Left cardiac atrium (tissue), 4 donors: ENCODE measurements at regions not wholly inside any gene's neighbourhood (a gene's known extent, or its start where the extent isn't known, plus 50 kb on each side); places are given as distances from the start of the nearest gene placed in this dataset.
"Not testable (repeated sequence)": the region's sequence is repeated elsewhere in the genome, so short reads cannot be mapped to it uniquely, and the experiment has no call there.

ENCODE experiments used
- ATAC-seq, 2 donors: fragments of 200-7000 bp; cut with Tn5 transposase; one replicate each; pipeline ENCODE4 v1.9.1; 2020; ENCODE audit warnings: mild to moderate bottlenecking in 2 of 2, moderate library complexity in 2 of 2
- DNase-seq: peaks from one replicate; pipeline ENCODE4 v3.0.0-alpha.2; 2020
- intact Hi-C, 2 donors: fragments of 100-400 bp; cut with DNase I; formaldehyde crosslinking; loops; one replicate each; pipeline versions ENCODE4 v1.14.1 to v1.15.1; 2022 to 2023
- donor health status: DM: no; HTN: yes; CAD: no.
- donor health status: DM: no; HTN: yes; CAD: no; lungs with severe emphysema.
- donor health status: DM: yes; HTN: yes; CAD: no.
- donor health status: Dilated cardiomyopathy.

DNA sequence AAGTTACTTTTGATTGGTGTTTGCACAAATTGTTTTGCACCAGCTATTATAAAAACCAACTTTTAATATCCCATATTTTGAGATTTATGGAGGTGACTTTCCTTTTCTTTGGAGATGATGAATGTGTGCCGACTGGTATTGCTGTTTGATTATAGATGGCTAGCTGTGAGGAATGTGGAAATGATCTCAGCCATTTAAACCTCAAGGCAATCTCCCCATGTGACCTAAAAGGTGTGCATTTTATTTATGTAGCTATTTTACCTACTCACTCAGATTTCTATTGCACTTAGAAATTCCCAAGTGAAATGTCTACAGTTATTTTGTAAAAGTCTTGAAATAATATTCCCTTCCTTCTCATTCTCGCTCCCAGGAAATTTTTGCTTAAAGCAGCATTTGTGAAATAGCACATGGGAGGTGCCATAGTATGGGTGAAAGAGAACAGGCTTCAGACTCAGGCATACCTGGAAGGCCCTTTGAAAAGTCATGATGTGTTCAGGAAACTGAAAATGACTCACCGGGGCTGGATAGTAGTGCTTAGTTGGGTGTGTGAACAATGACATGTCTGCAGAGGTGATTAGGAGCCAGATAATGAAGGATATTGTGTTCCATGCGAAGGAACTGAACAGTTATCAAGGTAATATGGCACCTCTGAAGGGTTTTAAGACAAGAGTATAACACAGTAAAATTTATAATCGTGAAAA, 247.6 kb downstream of the CBLL2 start:
- no peak for DNase-seq
- ATAC-seq, result no peak
- intact Hi-C loops, result no loop called here

DNA sequence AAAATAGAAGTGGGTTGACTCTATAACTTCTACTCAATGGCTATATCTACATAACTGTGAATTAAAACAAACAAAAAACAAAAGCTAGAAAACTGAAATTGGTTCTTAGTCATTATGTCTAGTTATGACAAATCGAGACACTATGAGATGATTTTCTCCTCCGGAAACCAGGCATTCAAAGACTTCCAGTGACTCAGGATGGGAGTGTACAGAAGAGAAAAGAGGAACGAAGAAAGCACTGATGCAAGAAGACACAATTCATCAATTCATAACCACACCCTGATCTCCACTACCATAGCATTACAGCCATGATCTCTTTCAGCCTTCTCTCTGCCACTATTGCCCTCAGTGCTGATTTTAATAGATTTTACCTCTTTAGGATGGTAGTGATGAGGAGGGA, 253.6 kb downstream of the CBLL2 start:
- no peak for ATAC-seq
- DNase-seq, result no peak
- intact Hi-C loops, result no loop called here

DNA sequence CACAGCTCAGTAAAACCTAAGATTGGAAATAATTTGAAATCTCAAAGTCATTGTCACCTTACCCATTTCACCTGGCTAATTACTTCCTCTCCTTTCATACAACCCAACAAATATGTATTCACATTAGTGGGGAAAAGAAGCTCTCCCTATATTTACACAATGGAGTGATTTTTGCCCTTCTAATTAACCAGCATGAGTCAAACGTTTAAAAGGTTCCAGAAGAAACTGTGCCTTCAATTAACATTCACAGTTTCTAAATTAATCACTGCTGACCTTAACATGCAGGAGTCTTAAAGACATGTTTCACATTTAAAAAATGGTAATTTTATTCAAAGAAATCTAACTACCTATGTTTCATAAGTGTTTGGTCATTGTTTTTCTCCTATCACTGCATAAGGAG, 254.6 kb downstream of the CBLL2 start:
- intact Hi-C loops, result no loop called here
- no peak for ATAC-seq

GRCh38 chrX:22533898-22534297, 261.2 kb downstream of the CBLL2 start:
- intact Hi-C loops, result no loop called here
- ATAC-seq, result no peak
- no peak for DNase-seq

More for the DNA sequence above, 254.6 kb downstream of the CBLL2 start:
- no peak for DNase-seq

DNA sequence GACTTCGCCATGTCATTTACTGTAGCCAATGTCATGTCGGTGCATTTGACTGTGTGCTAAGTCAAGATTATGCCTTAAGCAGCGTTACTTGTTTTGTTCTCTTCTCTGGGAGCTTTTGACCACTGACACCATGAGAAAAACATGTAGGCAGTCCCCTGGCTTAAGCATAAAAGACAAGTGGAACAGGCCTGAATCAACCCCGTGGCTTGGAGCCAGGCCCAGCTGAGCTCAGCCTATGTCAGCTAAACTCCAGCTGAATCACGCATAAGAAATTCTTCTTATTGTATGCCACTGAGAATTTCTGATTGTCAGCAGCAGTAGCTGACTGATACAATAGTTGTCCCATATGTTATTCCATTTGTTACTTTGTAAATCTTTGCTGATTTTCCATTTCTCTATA, 261.9 kb downstream of the CBLL2 start:
- ATAC-seq, result no peak
- no peak for DNase-seq
- intact Hi-C loops, result no loop called here

GRCh38 chrX:22536746-22537304, 264.1 kb downstream of the CBLL2 start:
- DNase-seq (no peak), ATAC-seq (no peak)
- intact Hi-C loops, result no loop called here

DNA sequence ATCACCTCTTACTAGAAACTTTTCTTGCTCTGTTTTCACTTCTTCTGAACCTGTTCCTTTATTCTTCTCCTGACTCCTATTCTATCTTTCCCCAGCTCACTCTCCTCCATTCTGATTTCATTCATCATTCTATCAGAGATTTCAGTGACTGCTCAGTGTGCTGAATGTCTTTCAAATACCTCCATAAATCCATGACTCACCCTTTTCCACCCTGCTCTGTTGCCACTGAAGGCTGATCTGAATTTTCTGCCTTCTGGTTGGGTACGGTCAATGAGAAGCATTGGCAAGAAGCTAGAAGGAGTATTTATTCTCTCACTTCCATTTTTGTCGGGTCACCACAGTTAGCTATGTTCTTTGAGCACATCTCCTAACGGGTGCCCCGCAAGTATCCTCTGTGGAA, 265.9 kb downstream of the CBLL2 start:
- ATAC-seq, result no peak
- no peak for DNase-seq
- intact Hi-C loops, result no loop called here

DNA sequence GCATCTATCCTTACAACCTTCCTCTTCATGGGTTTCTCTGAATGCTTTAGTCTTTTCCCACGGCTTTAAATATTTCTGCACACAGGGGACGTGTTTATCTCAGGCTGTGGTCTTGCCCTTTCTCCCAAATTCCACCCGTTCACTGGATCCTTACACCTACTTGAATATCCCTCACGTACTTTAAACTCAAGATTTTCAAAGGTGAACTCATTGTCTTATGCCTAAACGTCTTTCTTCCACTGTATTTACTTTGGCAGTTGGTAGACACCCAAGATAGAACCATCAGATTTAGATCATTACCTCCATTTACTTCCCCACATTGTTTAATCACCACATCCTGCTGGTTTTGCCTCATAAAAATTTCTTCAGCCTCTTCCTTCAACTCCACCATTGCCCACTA, 269.2 kb downstream of the CBLL2 start:
- ATAC-seq (no peak), DNase-seq (no peak)
- intact Hi-C loops, result no loop called here

DNA sequence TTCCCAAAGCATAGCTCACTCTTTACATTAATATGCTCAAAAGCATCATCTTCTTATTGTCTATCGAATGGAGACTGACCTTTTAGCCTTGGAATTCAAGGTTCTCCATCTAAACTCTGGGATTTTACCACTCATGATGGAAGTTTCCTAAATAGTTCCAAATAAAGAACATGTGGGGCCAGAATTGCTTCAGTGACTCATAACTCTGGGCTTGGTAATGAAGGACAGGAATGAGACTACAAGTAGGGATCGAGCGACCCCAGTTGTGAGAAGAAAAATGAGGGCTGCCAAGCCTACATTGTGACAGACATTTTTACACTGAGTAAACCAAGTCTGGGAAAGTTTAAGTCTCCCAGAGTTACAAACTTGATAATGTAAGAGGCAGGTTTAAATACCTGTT, 269.9 kb downstream of the CBLL2 start:
- intact Hi-C loops, result no loop called here
- DNase-seq (no peak), ATAC-seq (no peak)

GRCh38 chrX:22559506-22559905, 286.8 kb downstream of the CBLL2 start:
- ATAC-seq, result no peak
- intact Hi-C loops, result no loop called here
- DNase-seq, result no peak

GRCh38 chrX:22575161-22575845, 302.6 kb downstream of the CBLL2 start:
- no peak for ATAC-seq
- no peak for DNase-seq
- intact Hi-C loops, result loop anchor here in 1 of 2 donors (10.0 kb wide), 1 partner anchor 121 kb away; no protein-coding TSS in a partner anchor

DNA sequence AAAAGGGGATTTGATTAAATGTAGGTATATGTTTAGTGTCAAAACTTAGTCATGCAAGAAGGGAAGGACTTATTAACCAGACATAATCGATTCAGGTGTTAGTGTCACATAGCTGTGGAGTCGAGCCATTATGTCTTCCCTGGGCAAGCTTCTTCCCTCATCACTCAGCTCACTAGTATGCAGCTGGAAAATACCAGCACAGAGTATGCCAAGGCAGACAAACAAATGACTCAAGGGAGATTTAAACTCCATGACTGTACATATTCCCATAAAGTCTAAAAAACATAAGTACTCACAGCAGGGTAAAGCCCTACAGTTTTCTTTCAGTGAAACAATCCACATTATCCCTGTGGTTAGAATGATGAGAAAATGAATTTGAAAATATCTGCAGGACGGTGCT, 304.5 kb downstream of the CBLL2 start:
- no peak for ATAC-seq
- no peak for DNase-seq
- intact Hi-C loops, result loop anchor here in 1 of 2 donors (10.0 kb wide), 1 partner anchor 122 kb away; no protein-coding TSS in a partner anchor

DNA sequence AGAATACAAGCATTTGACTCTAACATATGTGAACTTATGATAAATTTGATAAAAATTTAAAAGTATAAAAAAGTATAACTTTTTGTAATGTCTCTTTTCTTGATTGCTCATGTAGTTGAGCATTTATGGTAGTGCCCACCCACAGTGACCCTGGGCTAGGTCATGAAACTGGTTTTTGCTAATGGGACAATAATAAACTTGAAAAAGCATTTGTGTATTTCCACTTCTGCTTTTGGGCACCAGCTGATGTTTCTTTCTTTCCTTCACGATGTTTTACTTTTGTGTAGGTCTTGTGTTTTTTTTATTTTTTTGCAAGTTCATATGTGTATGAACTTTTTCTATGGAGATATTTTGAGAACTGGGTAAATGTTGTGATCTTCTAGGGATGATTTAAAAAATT, 313.1 kb downstream of the CBLL2 start:
- ATAC-seq (no peak), DNase-seq (no peak)
- intact Hi-C loops, result no loop called here

DNA sequence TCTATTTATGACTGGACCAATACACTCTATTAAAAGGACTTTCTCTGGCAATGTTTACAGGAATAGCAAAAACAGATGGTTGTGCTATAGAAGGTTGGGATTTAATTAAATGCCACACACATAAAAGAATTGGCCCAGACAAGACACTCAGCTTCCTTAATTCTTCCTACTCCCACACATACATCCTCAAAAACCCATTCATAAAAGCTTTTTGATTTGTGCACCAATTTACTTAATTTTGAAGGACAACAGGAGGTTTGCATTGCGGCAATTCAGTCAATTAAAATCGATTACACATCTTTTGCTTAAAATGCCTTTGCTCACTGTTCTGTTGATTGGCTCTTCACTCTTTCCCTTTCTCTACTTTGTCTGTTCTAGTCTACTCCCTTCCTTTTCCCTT, 317.1 kb downstream of the CBLL2 start:
- DNase-seq, result no peak
- intact Hi-C loops, result no loop called here

GRCh38 chrX:22594766-22595165, 322.1 kb downstream of the CBLL2 start:
- DNase-seq, result no peak
- ATAC-seq, result no peak
- intact Hi-C loops, result no loop called here

More for the DNA sequence above, 317.1 kb downstream of the CBLL2 start:
- ATAC-seq, result no peak

GRCh38 chrX:22603060-22603459, 330.3 kb downstream of the CBLL2 start:
- intact Hi-C loops, result no loop called here
- ATAC-seq, result no peak

DNA sequence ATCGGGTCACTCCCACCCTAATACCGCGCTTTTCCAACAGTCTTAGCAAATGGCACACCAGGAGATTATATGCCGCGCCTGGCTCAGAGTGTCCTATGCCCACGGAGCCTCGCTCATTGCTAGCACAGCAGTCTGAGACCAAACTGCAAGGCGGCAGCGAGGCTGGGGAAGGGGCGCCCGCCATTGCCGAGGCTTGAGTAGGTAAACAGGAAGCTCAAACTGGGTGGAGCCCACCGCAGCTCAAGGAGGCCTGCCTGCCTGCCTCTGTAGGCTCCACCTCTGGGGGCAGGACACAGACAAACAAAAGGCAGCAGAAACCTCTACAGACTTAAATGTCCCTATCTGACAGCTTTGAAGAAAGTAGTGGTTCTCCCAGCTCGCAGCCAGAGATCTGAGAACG, 336.7 kb downstream of the CBLL2 start:
- DNase-seq, intact Hi-C loops, ATAC-seq: not testable (repeated sequence)

More at GRCh38 chrX:22603060-22603459, 330.3 kb downstream of the CBLL2 start:
- DNase-seq, result no peak

- intact Hi-C loops, result no loop called here
- ATAC-seq (no peak), DNase-seq (no peak)
Observed at GRCh38 chrX:22616867-22617266, 344.2 kb downstream of the CBLL2 start.

DNA sequence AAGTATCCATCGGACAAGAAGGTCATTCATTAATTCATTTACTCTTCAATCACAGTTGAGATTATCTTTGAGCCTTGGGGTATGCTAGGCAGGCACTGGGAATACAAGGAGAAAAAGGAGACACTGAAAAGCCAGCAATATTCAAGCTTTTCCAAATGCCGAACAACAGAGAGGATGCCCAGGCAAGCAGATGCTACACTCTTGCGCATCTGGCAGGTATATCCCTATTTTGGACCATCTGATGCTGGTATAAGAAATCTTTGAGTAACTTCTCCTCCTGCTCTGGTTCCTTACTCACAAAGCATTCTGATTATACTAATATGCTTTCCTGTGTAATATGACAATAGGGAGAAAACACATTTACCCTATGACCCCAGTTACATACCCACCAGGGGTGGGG, 354.9 kb downstream of the CBLL2 start:
- ATAC-seq (no peak), DNase-seq (no peak)
- intact Hi-C loops, result no loop called here

GRCh38 chrX:22628275-22628674, 355.6 kb downstream of the CBLL2 start:
- DNase-seq, result no peak
- intact Hi-C loops, result no loop called here

More at GRCh38 chrX:22628275-22628674, 355.6 kb downstream of the CBLL2 start:
- peak in 1 of 2 donors; percentile 31 for ATAC-seq
